ENCODE measurements at regions not wholly inside any gene's neighbourhood (a gene's known extent, or its start where the extent isn't known, plus 50 kb on each side); places are given as distances from the start of the nearest gene placed in this dataset.

DNA sequence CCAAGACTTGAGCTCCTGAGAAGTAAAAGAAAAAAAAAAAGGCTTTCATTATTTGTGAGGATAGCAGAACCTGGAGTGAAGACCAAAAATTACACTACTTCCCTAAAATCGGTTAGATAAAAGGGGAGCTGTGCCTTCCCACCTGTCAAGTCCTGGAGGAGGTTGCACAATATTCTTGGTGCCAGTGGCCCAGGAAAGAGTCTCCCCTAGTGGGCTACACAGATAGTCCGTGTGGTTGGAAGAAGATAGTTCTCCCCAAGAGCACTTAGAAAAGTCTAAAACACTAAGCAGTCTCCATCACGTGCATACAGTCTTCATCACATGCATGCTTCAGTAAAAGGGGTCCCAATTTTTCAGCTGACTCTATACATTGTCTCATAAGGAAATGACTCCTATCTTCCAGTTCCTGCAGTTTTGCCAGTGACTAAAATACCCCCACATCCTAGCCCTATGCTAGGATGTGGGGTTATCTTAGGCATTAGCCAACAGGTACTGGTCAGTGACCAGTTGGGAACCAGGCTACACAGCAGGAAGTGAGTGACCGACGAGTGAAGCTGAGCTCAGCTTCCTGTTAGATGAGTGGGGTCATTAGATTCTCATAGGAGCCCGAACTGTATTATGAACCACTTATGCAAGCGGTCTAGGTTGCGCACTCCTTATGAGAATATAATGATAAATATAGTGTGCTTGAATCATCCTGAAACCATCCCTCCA lies 199.5 kb upstream of the FAM83B start:
- TF ChIP-seq, protein P1, sequence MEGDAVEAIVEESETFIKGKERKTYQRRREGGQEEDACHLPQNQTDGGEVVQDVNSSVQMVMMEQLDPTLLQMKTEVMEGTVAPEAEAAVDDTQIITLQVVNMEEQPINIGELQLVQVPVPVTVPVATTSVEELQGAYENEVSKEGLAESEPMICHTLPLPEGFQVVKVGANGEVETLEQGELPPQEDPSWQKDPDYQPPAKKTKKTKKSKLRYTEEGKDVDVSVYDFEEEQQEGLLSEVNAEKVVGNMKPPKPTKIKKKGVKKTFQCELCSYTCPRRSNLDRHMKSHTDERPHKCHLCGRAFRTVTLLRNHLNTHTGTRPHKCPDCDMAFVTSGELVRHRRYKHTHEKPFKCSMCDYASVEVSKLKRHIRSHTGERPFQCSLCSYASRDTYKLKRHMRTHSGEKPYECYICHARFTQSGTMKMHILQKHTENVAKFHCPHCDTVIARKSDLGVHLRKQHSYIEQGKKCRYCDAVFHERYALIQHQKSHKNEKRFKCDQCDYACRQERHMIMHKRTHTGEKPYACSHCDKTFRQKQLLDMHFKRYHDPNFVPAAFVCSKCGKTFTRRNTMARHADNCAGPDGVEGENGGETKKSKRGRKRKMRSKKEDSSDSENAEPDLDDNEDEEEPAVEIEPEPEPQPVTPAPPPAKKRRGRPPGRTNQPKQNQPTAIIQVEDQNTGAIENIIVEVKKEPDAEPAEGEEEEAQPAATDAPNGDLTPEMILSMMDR (conservative IDR thresholded peaks at IDR 0.05) = no peak
- no peak for TF ChIP-seq ZFX (IDR thresholded peaks at IDR 0.05)
